Thyroid gland (tissue), 4 donors: ENCODE measurements at regions not wholly inside any gene's neighbourhood (a gene's known extent, or its start where the extent isn't known, plus 50 kb on each side); places are given as distances from the start of the nearest gene placed in this dataset.

ENCODE experiments used
- CTCF ChIP-seq, 6 experiments: fragments of 200-600 bp in 3 of 6; fragments of 450-650 bp in 3 of 6; sonication (generic) in 3 of 6; IDR thresholded peaks; one replicate each; pipeline ENCODE4 v1.5.1; 2016 to 2019; ENCODE audit warnings: antibody characterized with exemption in 6 of 6, mild to moderate bottlenecking in 2 of 6, inconsistent platforms in 1 of 6, moderate library complexity in 1 of 6
- POLR2A ChIP-seq, 2 donors: fragments of 450-650 bp; IDR thresholded peaks; one replicate each; pipeline ENCODE4 v1.6.1; 2017; ENCODE audit warnings: antibody characterized with exemption in 2 of 2, mild to moderate bottlenecking in 2 of 2, moderate library complexity in 1 of 2

GRCh38 chr11:45412521-45412920 lies 126.4 kb upstream of the SYT13 start:
- TF ChIP-seq CTCF (IDR thresholded peaks at IDR 0.05) (no peak), POLR2A (IDR thresholded peaks at IDR 0.05) (no peak)
